Large intestine (tissue), 3 donors: ENCODE measurements at regions not wholly inside any gene's neighbourhood (a gene's known extent, or its start where the extent isn't known, plus 50 kb on each side); places are given as distances from the start of the nearest gene placed in this dataset.

Experiments used
- DNase-seq, 2 donors: peaks; one replicate each; pipeline versions ENCODE4 v3.0.0 to v3.0.0-alpha.2; 2013
- H3K27ac ChIP-seq: one replicate; pipeline ENCODE4 v1.5.1; 2013; ENCODE audit warnings: low read length
- H3K27me3 ChIP-seq: 2 replicates; pipeline ENCODE4 v1.6.1; 2013; ENCODE audit warnings: low read length; ENCODE audit not compliant: control insufficient read depth, insufficient read depth
- H3K36me3 ChIP-seq: 2 replicates; pipeline ENCODE4 v1.6.1; 2013; ENCODE audit warnings: low read length; ENCODE audit not compliant: control insufficient read depth, insufficient read depth
- H3K4me1 ChIP-seq: one replicate; pipeline ENCODE4 v1.6.1; 2013; ENCODE audit warnings: low read length; ENCODE audit not compliant: control insufficient read depth, insufficient read depth
- H3K4me3 ChIP-seq: one replicate; pipeline ENCODE4 v1.5.1; 2013; ENCODE audit warnings: low read length
- H3K9me3 ChIP-seq: one replicate; pipeline ENCODE4 v1.6.1; 2013; ENCODE audit warnings: mild to moderate bottlenecking, low read depth, low read length, moderate library complexity; ENCODE audit not compliant: control insufficient read depth
- WGBS: methylation state at CpG from one replicate; pipeline ENCODE4 v1.1.5; 2013; ENCODE audit warnings: low lambda C conversion rate; ENCODE audit not compliant: insufficient coverage; 5-methylcytosine and 5-hydroxymethylcytosine counted together

GRCh38 chr3:110568246-110568645 is 503.4 kb upstream of the NECTIN3 start:
- Histone ChIP-seq H3K36me3 (no peaks in the 10 kb centered on the region), H3K27ac (no peak overlapping the region), H3K27me3 (no peaks in the 10 kb centered on the region), H3K9me3 (no peaks in the 10 kb centered on the region), H3K4me3 (no peak overlapping the region), H3K4me1 (no peaks in the 10 kb centered on the region)
- WGBS: no CpG with 5 or more reads among the region's 2 CpGs
- no peak for DNase-seq

GRCh38 chr3:110569073-110569472 is 502.5 kb upstream of the NECTIN3 start:
- DNase-seq: no peak
- no peaks in the 10 kb centered on the region for H3K27me3 ChIP-seq
- H3K36me3 ChIP-seq: no peaks in the 10 kb centered on the region
- no peaks in the 10 kb centered on the region for H3K9me3 ChIP-seq
- no peaks in the 10 kb centered on the region for H3K4me1 ChIP-seq
- 100% methylated on average over 2 of the region's 2 CpGs for WGBS
- H3K27ac ChIP-seq: no peak overlapping the region
- no peak overlapping the region for H3K4me3 ChIP-seq

GRCh38 chr3:110575702-110576101 is 495.9 kb upstream of the NECTIN3 start:
- Histone ChIP-seq H3K36me3 (no peaks in the 10 kb centered on the region), H3K27ac (no peak overlapping the region), H3K4me3 (no peak overlapping the region), H3K27me3 (no peaks in the 10 kb centered on the region), H3K4me1 (no peaks in the 10 kb centered on the region), H3K9me3 (no peaks in the 10 kb centered on the region)
- WGBS: 80% methylated on average over 2 of the region's 3 CpGs
- no peak for DNase-seq

GRCh38 chr3:110576960-110577359 is 494.7 kb upstream of the NECTIN3 start:
- WGBS: 48% methylated on average over 3 of the region's 3 CpGs
- H3K9me3 ChIP-seq: no peaks in the 10 kb centered on the region
- no peaks in the 10 kb centered on the region for H3K4me1 ChIP-seq
- no peak overlapping the region for H3K4me3 ChIP-seq
- no peaks in the 10 kb centered on the region for H3K27me3 ChIP-seq
- no peak overlapping the region for H3K27ac ChIP-seq
- no peaks in the 10 kb centered on the region for H3K36me3 ChIP-seq
- no peak for DNase-seq

- H3K4me3 ChIP-seq: no peak overlapping the region
- H3K9me3 ChIP-seq: no peaks in the 10 kb centered on the region
- H3K36me3 ChIP-seq: no peaks in the 10 kb centered on the region
- H3K27ac ChIP-seq: no peak overlapping the region
- DNase-seq: no peak
- WGBS: 100% methylated on average over 2 of the region's 2 CpGs
- no peaks in the 10 kb centered on the region for H3K4me1 ChIP-seq
- H3K27me3 ChIP-seq: no peaks in the 10 kb centered on the region
These were observed 493.8 kb upstream of the NECTIN3 start for GRCh38 chr3:110577854-110578253.

GRCh38 chr3:110579840-110580550 is 491.6 kb upstream of the NECTIN3 start:
- 80% methylated on average over 1 of the region's 4 CpGs for WGBS
- Histone ChIP-seq H3K9me3 (no peaks in the 10 kb centered on the region), H3K27me3 (no peaks in the 10 kb centered on the region), H3K4me1 (no peaks in the 10 kb centered on the region), H3K27ac (no peak overlapping the region), H3K36me3 (no peaks in the 10 kb centered on the region), H3K4me3 (no peak overlapping the region)
- DNase-seq: no peak

GRCh38 chr3:110583373-110583935 is 488.2 kb upstream of the NECTIN3 start:
- Histone ChIP-seq H3K27me3 (no peaks in the 10 kb centered on the region), H3K4me1 (no peaks in the 10 kb centered on the region), H3K4me3 (no peak overlapping the region), H3K27ac (no peak overlapping the region), H3K36me3 (no peaks in the 10 kb centered on the region), H3K9me3 (no peaks in the 10 kb centered on the region)
- WGBS: 40% methylated on average over 1 of the region's 3 CpGs
- no peak for DNase-seq

- 80% methylated on average over 1 of the region's 3 CpGs for WGBS
- H3K27me3 ChIP-seq: no peaks in the 10 kb centered on the region
These were observed 482.7 kb upstream of the NECTIN3 start for GRCh38 chr3:110588906-110589305.

GRCh38 chr3:110589341-110589740 is 482.3 kb upstream of the NECTIN3 start:
- Histone ChIP-seq H3K36me3 (no peaks in the 10 kb centered on the region), H3K27ac (no peak overlapping the region), H3K27me3 (no peaks in the 10 kb centered on the region), H3K4me3 (no peak overlapping the region), H3K9me3 (no peaks in the 10 kb centered on the region), H3K4me1 (no peaks in the 10 kb centered on the region)
- no peak for DNase-seq

More at GRCh38 chr3:110588906-110589305, 482.7 kb upstream of the NECTIN3 start:
- Histone ChIP-seq H3K4me1 (no peaks in the 10 kb centered on the region), H3K27ac (no peak overlapping the region), H3K9me3 (no peaks in the 10 kb centered on the region), H3K4me3 (no peak overlapping the region), H3K36me3 (no peaks in the 10 kb centered on the region)
- no peak for DNase-seq

GRCh38 chr3:110593749-110594148 is 477.9 kb upstream of the NECTIN3 start:
- Histone ChIP-seq H3K27me3 (no peaks in the 10 kb centered on the region), H3K36me3 (no peaks in the 10 kb centered on the region), H3K9me3 (no peaks in the 10 kb centered on the region), H3K4me3 (no peak overlapping the region), H3K27ac (no peak overlapping the region), H3K4me1 (no peaks in the 10 kb centered on the region)
- no peak for DNase-seq

- Histone ChIP-seq H3K4me3 (no peak overlapping the region), H3K9me3 (no peaks in the 10 kb centered on the region), H3K4me1 (no peaks in the 10 kb centered on the region), H3K27ac (no peak overlapping the region), H3K27me3 (no peaks in the 10 kb centered on the region), H3K36me3 (no peaks in the 10 kb centered on the region)
- no peak for DNase-seq
These were observed 472.6 kb upstream of the NECTIN3 start for GRCh38 chr3:110598847-110599490.
